HG02840 (cell line): ENCODE measurements at regions not wholly inside any gene's neighbourhood (a gene's known extent, or its start where the extent isn't known, plus 50 kb on each side); places are given as distances from the start of the nearest gene placed in this dataset.

ENCODE experiments used
- ATAC-seq: cut with Tn5 transposase; IDR thresholded peaks from one replicate; pipeline ENCODE4 v1.9.1; 2021; ENCODE audit warnings: mild to moderate bottlenecking, moderate library complexity, moderate number of reproducible peaks; ENCODE audit not compliant: unreplicated experiment, low FRiP score

- ATAC-seq = no peak
Observed at GRCh38 chr18:56060967-56061541, 473.1 kb upstream of the TCF4 start.

- ATAC-seq = no peak
Observed at GRCh38 chr18:56052202-56052601, 464.2 kb upstream of the TCF4 start.

GRCh38 chr18:56044239-56044638, 456.2 kb upstream of the TCF4 start:
- no peak for ATAC-seq

DNA sequence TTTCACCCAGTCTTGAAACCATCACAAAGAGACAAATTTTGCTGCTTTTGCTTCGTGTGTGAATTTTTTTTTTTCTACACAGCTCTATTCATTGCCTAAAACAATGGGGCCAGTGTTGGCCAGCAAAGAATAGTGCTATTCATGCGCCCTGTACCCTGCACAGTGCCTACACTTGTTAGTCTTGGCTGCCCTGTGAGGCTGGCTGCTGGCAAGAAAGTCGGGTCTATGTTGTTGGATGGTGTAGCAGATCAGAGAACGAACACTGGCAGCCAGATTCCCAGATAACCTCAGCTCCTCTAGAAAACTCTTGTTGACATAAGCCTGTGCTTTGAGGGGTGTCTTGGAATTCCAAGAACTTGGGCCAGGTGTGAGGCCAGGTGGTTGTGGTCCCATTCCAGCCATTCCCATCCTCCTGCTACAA, 455.7 kb upstream of the TCF4 start:
- ATAC-seq = no peak

GRCh38 chr18:56042915-56043536, 455.0 kb upstream of the TCF4 start:
- ATAC-seq = no peak

DNA sequence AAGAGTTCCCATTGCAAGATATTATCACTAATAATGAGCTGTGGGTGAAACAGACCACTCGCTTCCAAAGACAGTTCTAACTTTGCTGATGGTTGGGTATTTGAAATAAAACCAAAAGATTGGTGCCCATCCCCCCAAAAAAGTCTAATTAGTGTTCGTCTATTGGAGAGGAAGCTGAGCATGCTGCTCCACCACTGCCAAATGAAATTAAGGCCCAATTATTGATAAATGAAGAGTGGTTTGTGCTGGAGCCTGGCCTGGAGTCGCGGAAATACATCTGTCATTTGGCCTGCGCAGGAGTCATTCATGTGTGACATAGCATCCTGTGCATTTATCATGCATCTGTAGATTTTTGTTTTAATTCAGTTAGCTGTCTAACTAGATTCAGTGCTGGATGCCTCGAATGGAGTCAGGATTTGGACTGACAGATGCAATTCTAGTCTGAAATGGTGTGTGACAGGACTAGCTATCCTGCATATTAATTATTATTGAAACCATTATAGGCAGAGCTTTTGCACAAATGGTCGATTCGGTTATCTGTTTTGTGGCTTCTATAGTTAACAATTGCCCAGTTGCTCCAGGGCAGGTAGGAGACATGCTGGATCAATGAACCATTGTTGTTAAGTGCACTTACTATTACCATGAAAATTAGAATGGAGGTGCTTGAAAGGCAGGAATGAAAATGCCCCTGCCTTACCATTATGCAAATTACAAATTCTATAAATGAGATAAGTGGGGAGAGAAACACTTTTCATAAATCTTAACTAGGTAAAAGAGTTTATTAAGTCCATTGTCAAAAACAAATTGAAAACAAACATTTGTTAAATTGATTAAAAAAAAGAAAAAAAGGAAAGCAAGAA, 450.4 kb upstream of the TCF4 start:
- no peak for ATAC-seq

DNA sequence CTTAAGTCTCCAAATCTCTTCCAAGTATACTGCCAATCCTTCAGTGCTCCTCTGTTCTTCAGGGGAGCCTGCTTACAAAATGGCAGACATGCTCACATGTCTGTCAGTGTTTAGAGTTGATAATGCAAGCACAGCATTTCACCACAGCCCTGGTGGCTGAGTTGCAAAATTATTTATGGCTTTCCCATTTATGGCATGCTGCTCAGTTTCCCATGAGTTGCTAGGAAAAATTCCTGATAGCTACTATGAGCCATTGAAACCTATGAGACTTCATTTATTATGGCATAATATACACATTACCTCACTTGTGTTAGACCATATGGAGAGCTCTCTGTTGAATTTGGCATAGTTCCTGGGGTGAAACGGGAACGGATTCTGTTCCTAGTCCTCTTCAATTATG, 448.7 kb upstream of the TCF4 start:
- no peak for ATAC-seq

- no peak for ATAC-seq
Observed at GRCh38 chr18:56035546-56035945, 447.6 kb upstream of the TCF4 start.

GRCh38 chr18:56034949-56035348, 447.0 kb upstream of the TCF4 start:
- no peak for ATAC-seq

- ATAC-seq = no peak
Observed at GRCh38 chr18:56030060-56030459, 442.1 kb upstream of the TCF4 start.

DNA sequence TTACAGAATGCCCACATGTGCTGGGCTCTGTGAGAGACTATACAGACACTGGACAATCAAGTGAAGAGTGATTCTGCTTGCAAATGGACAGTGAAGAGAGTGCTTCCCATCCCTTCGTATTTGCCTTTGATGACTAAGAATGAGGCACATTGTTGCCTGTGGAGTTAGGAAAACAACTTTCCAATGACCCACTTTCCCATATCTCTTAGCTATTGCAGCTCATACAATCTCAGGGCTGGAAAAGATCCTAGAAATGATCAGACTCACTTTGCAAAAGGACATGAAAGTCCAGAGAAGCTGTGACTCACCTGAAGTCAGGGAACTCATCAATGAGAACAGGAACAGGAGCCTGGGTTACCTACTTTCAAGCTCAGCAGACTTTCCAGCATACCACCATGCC, 440.5 kb upstream of the TCF4 start:
- no peak for ATAC-seq

DNA sequence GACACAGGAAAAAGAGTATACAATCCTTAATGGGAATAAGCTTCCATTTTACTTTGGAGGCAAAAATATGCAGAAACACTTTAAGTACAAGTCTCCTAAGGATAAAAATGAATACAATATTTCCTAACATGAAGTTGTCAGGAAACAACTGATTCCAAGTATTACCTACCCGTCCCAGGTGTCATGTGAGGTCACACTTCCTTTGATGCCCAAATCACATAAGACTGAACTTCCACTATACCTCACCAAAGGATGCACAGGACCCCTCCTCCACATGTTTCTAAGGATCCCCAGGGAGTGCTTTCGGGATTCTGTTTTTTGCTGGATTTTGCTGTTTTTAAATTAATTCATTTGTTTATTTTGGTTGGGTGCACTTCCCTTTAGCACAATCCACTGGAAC, 438.5 kb upstream of the TCF4 start:
- ATAC-seq = no peak

DNA sequence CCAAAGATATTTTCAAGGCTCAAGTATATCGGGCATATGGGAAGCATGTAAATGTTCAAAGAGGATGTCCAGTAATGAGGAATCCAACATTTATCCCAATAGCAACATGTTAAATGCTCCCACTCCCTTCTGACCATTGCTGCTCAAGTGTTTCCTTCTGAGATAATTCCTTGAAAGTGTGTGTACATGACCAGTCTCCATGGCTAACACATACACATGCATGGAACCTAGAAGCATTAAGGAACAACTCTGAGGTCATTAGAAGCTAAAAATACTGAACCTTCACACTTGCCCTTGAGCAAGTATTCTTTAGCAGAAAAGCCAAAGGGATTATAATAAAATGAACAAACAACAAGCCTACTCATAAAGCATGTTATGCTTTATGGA, 433.8 kb upstream of the TCF4 start:
- ATAC-seq = no peak

- ATAC-seq = no peak
Observed at GRCh38 chr18:56021136-56021808, 433.3 kb upstream of the TCF4 start.

DNA sequence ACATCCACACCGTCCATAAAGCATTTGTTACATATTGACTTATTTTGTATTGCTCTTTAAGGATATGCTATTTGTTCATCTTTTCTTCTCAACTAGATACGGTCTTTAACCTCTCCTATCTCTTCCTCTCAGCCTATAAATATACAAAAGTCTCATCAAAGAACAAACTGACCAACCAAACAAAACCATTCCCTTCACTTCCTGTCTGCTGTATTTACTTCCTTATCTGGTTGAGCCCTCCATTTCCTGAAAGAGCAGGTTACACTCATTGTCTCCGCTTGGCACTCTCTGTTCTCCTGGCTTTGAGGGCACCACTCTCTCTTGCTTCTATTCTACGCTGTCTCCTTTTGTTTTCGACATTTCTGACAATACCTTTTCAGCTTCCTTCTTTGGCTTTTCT, 431.9 kb upstream of the TCF4 start:
- ATAC-seq = no peak

DNA sequence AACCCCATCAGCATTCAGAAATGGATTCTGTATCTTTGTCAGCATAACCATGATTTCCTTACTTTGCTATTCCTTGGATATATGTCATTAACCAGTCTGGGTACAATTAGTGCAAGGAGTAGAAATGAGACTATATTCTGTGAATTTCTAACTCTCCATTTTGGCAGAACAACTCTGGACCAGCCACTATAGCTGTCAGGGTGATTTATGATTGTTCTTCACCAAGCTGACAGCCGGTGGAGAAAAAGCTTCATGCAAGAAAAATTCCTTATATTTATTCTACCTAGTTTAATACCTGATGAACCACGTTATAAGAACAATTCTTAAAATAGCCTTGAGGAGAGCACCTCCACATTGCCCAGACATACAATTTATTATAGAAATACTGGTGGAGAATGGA, 431.2 kb upstream of the TCF4 start:
- ATAC-seq = no peak

DNA sequence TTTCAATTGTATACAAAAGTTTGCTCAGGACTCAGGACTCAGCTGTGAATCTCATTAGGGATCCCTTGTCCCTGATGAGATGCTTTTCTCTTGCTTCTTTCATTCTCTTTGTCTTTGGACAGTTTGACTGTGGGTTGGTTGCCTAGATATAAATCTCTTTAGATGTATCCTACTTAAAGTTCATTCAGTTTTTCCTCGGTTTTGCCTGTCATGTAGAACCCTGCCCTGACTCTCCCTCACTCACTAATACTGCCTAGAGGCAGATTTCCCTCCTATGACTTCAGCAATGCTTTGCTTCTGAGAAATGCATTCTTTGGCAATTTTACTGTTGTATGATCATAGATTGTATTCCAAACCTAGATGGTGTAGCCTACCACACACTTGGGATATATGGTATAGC, 421.4 kb upstream of the TCF4 start:
- no peak for ATAC-seq

DNA sequence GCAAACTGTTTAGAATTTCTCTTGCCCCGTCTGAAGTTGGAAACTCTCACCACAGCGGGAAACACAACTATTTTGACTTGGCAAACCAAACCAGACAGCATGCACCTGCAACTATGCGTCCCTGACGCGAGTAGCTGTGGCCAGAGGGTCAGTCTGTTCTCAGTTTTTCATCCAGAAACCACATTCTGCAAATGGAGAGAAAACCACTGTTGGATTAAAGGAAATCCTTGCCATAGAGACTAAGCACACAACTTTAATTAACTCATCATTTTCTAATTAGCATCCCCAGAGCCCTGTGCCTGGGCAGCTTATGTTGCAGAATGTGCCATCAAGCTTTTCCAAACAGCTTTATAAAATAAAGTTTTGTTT, 415.7 kb upstream of the TCF4 start:
- ATAC-seq = no peak

DNA sequence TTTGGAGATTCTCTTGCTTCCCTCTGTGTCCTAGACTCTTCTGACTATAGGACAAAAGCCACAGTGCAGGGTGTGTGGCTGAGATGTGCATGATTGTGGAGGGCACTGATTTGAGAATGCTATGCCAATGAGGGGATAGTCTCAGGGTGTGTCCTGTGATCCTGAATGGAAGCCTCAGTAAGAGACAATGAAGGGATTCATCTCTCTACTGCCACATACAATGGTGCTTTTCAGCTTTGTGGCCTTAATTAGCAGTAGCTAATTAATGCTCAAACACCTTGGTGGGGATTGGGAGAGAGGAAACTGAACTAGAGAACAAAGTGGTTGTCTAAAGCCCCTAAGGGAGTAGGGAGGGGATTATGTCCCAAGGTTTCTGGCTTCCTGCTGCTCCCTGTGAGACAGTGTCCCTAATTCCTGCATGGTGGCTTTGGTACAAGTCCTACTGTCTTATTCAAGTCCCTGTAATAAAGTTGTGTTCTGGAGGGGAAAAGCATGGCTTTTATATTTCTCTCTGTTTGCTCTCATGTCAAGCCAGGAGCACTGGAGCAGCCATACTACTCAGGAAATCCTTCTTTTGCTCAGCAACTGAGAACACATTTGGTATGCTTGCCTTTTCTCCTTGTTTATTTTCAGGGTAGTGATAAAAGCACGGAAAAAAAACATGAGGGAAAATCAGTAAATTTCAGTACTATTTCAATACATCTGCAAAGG, 415.2 kb upstream of the TCF4 start:
- ATAC-seq = no peak

- no peak for ATAC-seq
Observed at GRCh38 chr18:56001576-56001975, 413.6 kb upstream of the TCF4 start.

- ATAC-seq = no peak
Observed at GRCh38 chr18:56000041-56000440, 412.0 kb upstream of the TCF4 start.
